ENCODE measurements at regions not wholly inside any gene's neighbourhood (a gene's known extent, or its start where the extent isn't known, plus 50 kb on each side); places are given as distances from the start of the nearest gene placed in this dataset.

DNA sequence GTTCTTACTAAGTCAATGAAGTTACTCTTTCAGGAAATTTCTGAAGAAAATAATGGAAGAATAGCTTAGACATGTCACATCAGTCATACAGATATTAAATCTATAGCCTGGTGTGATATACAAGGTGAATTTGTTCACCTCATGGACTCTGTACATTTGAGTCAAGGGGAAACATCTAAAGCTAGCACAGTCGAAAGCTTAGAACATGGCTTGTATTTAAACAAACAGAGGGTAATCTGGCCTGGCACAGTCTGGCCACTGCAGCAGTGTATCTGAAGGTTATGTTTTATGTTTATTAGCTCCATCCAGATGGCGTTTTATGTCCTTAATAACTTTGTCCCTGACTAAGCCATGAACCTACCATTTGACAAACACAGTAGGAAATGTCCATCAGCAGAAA is 817.3 kb downstream of the SATB2 start:
- Histone ChIP-seq H2AFZ (ENCODE audit: low read depth, low read length) (no peak overlapping the region), H3K9me1 (replicated peaks; ENCODE audit: control insufficient read depth, extremely low read depth, insufficient read depth, low read length) (no peaks in the 10 kb centered on the region), H3K27ac (ENCODE audit: insufficient read depth, low read depth, low read length) (no peak overlapping the region), H3K4me2 (ENCODE audit: insufficient read depth, low read length) (no peak overlapping the region), H3K36me3 (ENCODE audit: control insufficient read depth in 2 of 2, extremely low read depth in 1 of 2, insufficient read depth in 2 of 2, low read length in 2 of 2) (no peaks in the 10 kb centered on the region), H3K4me1 (ENCODE audit: control insufficient read depth, extremely low read depth, insufficient read depth, low read length) (no peaks in the 10 kb centered on the region), H3K79me2 (ENCODE audit: control insufficient read depth, insufficient read depth, low read length) (no peaks in the 10 kb centered on the region), H4K20me1 (replicated peaks; ENCODE audit: control insufficient read depth, extremely low read depth, insufficient read depth, low read length) (no peaks in the 10 kb centered on the region), H3K4me3 (replicated peaks in 1 of 3; ENCODE audit: insufficient read depth in 1 of 3, low read depth in 1 of 3, low read length in 3 of 3) (no peak overlapping the region), H3K9me3 (replicated peaks; ENCODE audit: control insufficient read depth, insufficient read depth, low read length) (no peaks in the 10 kb centered on the region), H3K9ac (replicated peaks; ENCODE audit: extremely low read depth, insufficient read depth, low read length) (no peak overlapping the region), H3K27me3 (ENCODE audit: control insufficient read depth in 2 of 2, insufficient read depth in 2 of 2, low read length in 2 of 2) (no peaks in the 10 kb centered on the region)
- CTCF ChIA-PET: no interaction called here
- intact Hi-C loops (cut with micrococcal nuclease): no loop called here
- FAIRE-seq (no peak), DNase-seq (ENCODE audit: low read depth, low spot score) (no peak)
- BruUV-seq (replicated peaks): no TSS peak
- dilution Hi-C loops (cut with MboI; ENCODE audit: extremely low pct_ligation_motif_present, low sequenced_read_pairs): no loop called here
- POLR2A ChIA-PET: no interaction called here
- TF ChIP-seq, protein P1, sequence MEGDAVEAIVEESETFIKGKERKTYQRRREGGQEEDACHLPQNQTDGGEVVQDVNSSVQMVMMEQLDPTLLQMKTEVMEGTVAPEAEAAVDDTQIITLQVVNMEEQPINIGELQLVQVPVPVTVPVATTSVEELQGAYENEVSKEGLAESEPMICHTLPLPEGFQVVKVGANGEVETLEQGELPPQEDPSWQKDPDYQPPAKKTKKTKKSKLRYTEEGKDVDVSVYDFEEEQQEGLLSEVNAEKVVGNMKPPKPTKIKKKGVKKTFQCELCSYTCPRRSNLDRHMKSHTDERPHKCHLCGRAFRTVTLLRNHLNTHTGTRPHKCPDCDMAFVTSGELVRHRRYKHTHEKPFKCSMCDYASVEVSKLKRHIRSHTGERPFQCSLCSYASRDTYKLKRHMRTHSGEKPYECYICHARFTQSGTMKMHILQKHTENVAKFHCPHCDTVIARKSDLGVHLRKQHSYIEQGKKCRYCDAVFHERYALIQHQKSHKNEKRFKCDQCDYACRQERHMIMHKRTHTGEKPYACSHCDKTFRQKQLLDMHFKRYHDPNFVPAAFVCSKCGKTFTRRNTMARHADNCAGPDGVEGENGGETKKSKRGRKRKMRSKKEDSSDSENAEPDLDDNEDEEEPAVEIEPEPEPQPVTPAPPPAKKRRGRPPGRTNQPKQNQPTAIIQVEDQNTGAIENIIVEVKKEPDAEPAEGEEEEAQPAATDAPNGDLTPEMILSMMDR (IDR thresholded peaks at IDR 0.05; ENCODE audit: extremely low read depth in 1 of 2, insufficient read depth in 1 of 2, low read depth in 1 of 2, low read length in 2 of 2): no peak
- TF ChIP-seq GATA2 (IDR thresholded peaks at IDR 0.05; ENCODE audit: insufficient read depth, insufficient read length, low read depth, low read length) (no peak), POLR2A (IDR thresholded peaks at IDR 0.05; ENCODE audit: low read depth, low read length) (no peak), POLR2AphosphoS5 (IDR thresholded peaks at IDR 0.05; ENCODE audit: insufficient read depth, low read depth, low read length) (no peak), EZH2 (IDR thresholded peaks at IDR 0.05; ENCODE audit: borderline replicate concordance, low read depth, low read length, severe bottlenecking) (no peak), MYC (IDR thresholded peaks at IDR 0.05; ENCODE audit: low read depth, low read length) (no peak), FOS (IDR thresholded peaks at IDR 0.05; ENCODE audit: borderline replicate concordance, insufficient read depth, low read length) (no peak)
- TF ChIP-seq, protein P2, sequence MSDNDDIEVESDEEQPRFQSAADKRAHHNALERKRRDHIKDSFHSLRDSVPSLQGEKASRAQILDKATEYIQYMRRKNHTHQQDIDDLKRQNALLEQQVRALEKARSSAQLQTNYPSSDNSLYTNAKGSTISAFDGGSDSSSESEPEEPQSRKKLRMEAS (IDR thresholded peaks at IDR 0.05; ENCODE audit: insufficient read depth, insufficient read length): no peak
